CD4-positive, alpha-beta T cell (primary cell): ENCODE measurements at regions not wholly inside any gene's neighbourhood (a gene's known extent, or its start where the extent isn't known, plus 50 kb on each side); places are given as distances from the start of the nearest gene placed in this dataset.

ENCODE experiments used
- ATAC-seq: fragments of 200-7000 bp; cut with Tn5 transposase; one replicate; pipeline ENCODE4 v1.10.0; 2022; ENCODE audit warnings: mild to moderate bottlenecking; ENCODE audit not compliant: poor library complexity
- CTCF ChIA-PET: fragments of 350-600 bp; sonication (Branson Sonifier 250); formaldehyde crosslinking; loops from one replicate; lab custom pipeline; 2021; ENCODE audit warnings: antibody characterized with exemption, inconsistent platforms; lab: Charles Lee
- POLR2A ChIA-PET: fragments of 350-600 bp; sonication (Branson Sonifier 250); formaldehyde crosslinking; loops from one replicate; lab custom pipeline; 2021; ENCODE audit warnings: antibody characterized with exemption, inconsistent platforms; lab: Charles Lee
- DNase-seq, 14 experiments: peaks; one replicate each; pipeline ENCODE4 v3.0.0-alpha.2; 2013 to 2020; ENCODE audit warnings: mixed read lengths in 2 of 14
- H3K27ac ChIP-seq, 2 donors: one replicate each; pipeline versions ENCODE4 v1.5.1 to v1.7.0; 2013; ENCODE audit warnings: low read length in 2 of 2, low read depth in 1 of 2, mild to moderate bottlenecking in 1 of 2
- H3K27me3 ChIP-seq, 2 experiments: 1 replicate in 1 of 2; 2 replicates in 1 of 2; pipeline versions ENCODE4 v1.6.1 to v1.7.0; 2013; ENCODE audit warnings: low read length in 2 of 2, control low read depth in 1 of 2, mild to moderate bottlenecking in 1 of 2, moderate library complexity in 1 of 2; ENCODE audit not compliant: insufficient read depth in 2 of 2, control insufficient read depth in 1 of 2
- H3K36me3 ChIP-seq: one replicate; pipeline ENCODE4 v1.6.1; 2013; ENCODE audit warnings: low read length, control low read depth; ENCODE audit not compliant: insufficient read depth
- H3K4me1 ChIP-seq: one replicate; pipeline ENCODE4 v1.6.1; 2013; ENCODE audit warnings: low read length, control low read depth; ENCODE audit not compliant: insufficient read depth
- H3K4me3 ChIP-seq: one replicate; pipeline ENCODE4 v1.5.1; 2013; ENCODE audit warnings: mild to moderate bottlenecking, low read length, moderate library complexity
- H3K9me3 ChIP-seq, 2 experiments: 1 replicate in 1 of 2; 2 replicates in 1 of 2; pipeline versions ENCODE4 v1.6.1 to v1.7.0; 2013; ENCODE audit warnings: low read length in 2 of 2, mild to moderate bottlenecking in 2 of 2, control low read depth in 1 of 2, moderate library complexity in 1 of 2; ENCODE audit not compliant: control insufficient read depth in 1 of 2, insufficient read depth in 1 of 2
- H3K27ac Mint-ChIP-seq: one replicate; pipeline ENCODE4 v1.8.0; 2020; ENCODE audit warnings: mixed read lengths
- H3K27me3 Mint-ChIP-seq: one replicate; pipeline ENCODE4 v1.8.0; 2021; ENCODE audit warnings: mixed read lengths
- H3K36me3 Mint-ChIP-seq: one replicate; pipeline ENCODE4 v1.8.0; 2021; ENCODE audit warnings: low read depth, mixed read lengths
- H3K4me1 Mint-ChIP-seq: one replicate; pipeline ENCODE4 v1.8.0; 2021; ENCODE audit warnings: low read depth, mixed read lengths
- H3K4me3 Mint-ChIP-seq: one replicate; pipeline ENCODE4 v1.8.0; 2020; ENCODE audit warnings: mild to moderate bottlenecking, mixed read lengths
- H3K9me3 Mint-ChIP-seq: one replicate; pipeline ENCODE4 v1.8.0; 2020; ENCODE audit warnings: mixed read lengths
- intact Hi-C, 2 experiments: fragments of 100-400 bp; cut with DNase I in 1 of 2; cut with micrococcal nuclease in 1 of 2; formaldehyde crosslinking; loops; one replicate each; pipeline versions ENCODE4 v1.15.1 to v1.9.0; 2023 to 2025; cut with DNase I, micrococcal nuclease
- TF ChIP-seq, protein P1 (sequence below): fragments of 200-600 bp; IDR thresholded peaks from one replicate; pipeline ENCODE4 v1.8.0; 2022; ENCODE audit warnings: antibody characterized with exemption, mild to moderate bottlenecking

DNA sequence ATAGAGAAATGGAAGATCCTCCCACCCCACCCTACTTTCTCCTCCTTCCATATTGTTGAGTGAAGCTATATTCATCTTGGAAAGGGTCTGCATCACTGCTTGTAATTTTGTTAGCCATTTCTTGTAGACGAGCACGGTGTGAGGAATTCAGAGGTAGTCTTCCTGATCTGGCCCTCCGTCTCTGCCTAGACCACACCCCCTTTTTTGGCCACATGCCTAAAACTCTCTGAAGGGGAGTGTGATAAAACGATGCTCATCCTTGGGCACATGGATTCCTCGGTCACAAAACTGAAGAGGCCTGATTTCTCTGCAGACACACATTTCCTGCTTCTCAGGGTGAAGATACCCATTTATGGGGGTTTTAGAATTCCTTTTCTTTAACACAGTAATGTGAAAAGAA is 182.8 kb downstream of the LARP7 start:
- no peaks in the 10 kb centered on the region for H3K36me3 ChIP-seq
- TF ChIP-seq, protein P1, sequence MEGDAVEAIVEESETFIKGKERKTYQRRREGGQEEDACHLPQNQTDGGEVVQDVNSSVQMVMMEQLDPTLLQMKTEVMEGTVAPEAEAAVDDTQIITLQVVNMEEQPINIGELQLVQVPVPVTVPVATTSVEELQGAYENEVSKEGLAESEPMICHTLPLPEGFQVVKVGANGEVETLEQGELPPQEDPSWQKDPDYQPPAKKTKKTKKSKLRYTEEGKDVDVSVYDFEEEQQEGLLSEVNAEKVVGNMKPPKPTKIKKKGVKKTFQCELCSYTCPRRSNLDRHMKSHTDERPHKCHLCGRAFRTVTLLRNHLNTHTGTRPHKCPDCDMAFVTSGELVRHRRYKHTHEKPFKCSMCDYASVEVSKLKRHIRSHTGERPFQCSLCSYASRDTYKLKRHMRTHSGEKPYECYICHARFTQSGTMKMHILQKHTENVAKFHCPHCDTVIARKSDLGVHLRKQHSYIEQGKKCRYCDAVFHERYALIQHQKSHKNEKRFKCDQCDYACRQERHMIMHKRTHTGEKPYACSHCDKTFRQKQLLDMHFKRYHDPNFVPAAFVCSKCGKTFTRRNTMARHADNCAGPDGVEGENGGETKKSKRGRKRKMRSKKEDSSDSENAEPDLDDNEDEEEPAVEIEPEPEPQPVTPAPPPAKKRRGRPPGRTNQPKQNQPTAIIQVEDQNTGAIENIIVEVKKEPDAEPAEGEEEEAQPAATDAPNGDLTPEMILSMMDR: no peak
- no peaks in the 10 kb centered on the region for H3K9me3 ChIP-seq
- peaks cover 4 to 11% of the 10 kb centered on the region in 2 experiments for H3K27me3 ChIP-seq
- ChIA-PET POLR2A (no interaction called here), CTCF (no interaction called here)
- intact Hi-C loops: no loop called here
- DNase-seq: no peak
- H3K36me3 Mint-ChIP-seq: no peaks in the 10 kb centered on the region
- ATAC-seq: no peak
- H3K27ac Mint-ChIP-seq: no peak overlapping the region
- H3K4me3 ChIP-seq: no peak overlapping the region
- H3K9me3 Mint-ChIP-seq: no peaks in the 10 kb centered on the region
- peaks cover 5% of the 10 kb centered on the region for H3K4me1 ChIP-seq
- H3K4me1 Mint-ChIP-seq: no peaks in the 10 kb centered on the region
- no peak overlapping the region for H3K4me3 Mint-ChIP-seq
- no peak overlapping the region for H3K27ac ChIP-seq
- peaks cover 51% of the 10 kb centered on the region for H3K27me3 Mint-ChIP-seq

DNA sequence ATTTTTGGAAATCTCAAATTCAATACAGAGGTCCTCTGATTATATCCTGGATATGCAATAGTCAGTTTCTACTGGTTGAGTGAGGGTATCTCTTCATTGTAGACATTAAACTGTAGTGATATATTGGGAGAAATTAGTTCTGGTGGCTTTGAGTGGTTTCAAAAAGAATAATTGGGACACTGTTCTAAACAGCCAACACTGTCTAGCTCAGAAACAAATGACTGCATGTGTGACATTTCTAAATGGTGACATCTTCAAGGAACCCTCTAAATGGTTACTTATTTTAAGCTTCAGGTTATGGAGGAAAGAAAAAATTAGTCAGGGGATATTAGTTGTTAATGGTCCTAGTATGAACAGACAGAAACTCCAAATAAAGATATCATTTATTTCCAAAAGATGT is 186.2 kb downstream of the LARP7 start:
- no peak for DNase-seq
- ATAC-seq: no peak
- H3K27me3 Mint-ChIP-seq: peaks cover 48% of the 10 kb centered on the region
- TF ChIP-seq, protein P1: no peak
- peaks cover under 1 to 11% of the 10 kb centered on the region in 2 experiments for H3K27me3 ChIP-seq
- POLR2A ChIA-PET: no interaction called here
- no peaks in the 10 kb centered on the region for H3K9me3 Mint-ChIP-seq
- H3K4me3 Mint-ChIP-seq: no peak overlapping the region
- CTCF ChIA-PET: interaction anchor here (1.0 kb wide), 1 partner anchor 11 kb away, joined by 3 read pairs; no protein-coding TSS in a partner anchor
- no peaks in the 10 kb centered on the region for H3K36me3 Mint-ChIP-seq
- peaks cover 1% of the 10 kb centered on the region for H3K4me1 ChIP-seq
- H3K4me1 Mint-ChIP-seq: no peaks in the 10 kb centered on the region
- H3K9me3 ChIP-seq: no peaks in the 10 kb centered on the region
- intact Hi-C loops: no loop called here
- H3K4me3 ChIP-seq: no peak overlapping the region
- H3K27ac ChIP-seq: no peak overlapping the region
- no peak overlapping the region for H3K27ac Mint-ChIP-seq
- H3K36me3 ChIP-seq: no peaks in the 10 kb centered on the region

GRCh38 chr4:112823606-112824005 is 186.7 kb downstream of the LARP7 start:
- CTCF ChIA-PET: interaction anchor here (1.0 kb wide), 1 partner anchor 11 kb away, joined by 3 read pairs; no protein-coding TSS in a partner anchor
- H3K4me3 Mint-ChIP-seq: no peak overlapping the region

More at GRCh38 chr4:112823606-112824005, 186.7 kb downstream of the LARP7 start:
- Mint-ChIP-seq H3K4me1 (no peaks in the 10 kb centered on the region), H3K27ac (no peak overlapping the region), H3K27me3 (peaks cover 44% of the 10 kb centered on the region), H3K9me3 (no peaks in the 10 kb centered on the region), H3K36me3 (no peaks in the 10 kb centered on the region)
- Histone ChIP-seq H3K36me3 (no peaks in the 10 kb centered on the region), H3K9me3 (no peaks in the 10 kb centered on the region), H3K4me1 (no peaks in the 10 kb centered on the region), H3K27me3 (peaks cover 0 to 8% of the 10 kb centered on the region in 2 experiments), H3K4me3 (no peak overlapping the region), H3K27ac (no peak overlapping the region)
- ATAC-seq: no peak
- POLR2A ChIA-PET: no interaction called here
- intact Hi-C loops: no loop called here
- TF ChIP-seq, protein P1: no peak
- no peak for DNase-seq
